Neural crest cell (in vitro differentiated cells): ENCODE measurements at regions not wholly inside any gene's neighbourhood (a gene's known extent, or its start where the extent isn't known, plus 50 kb on each side); places are given as distances from the start of the nearest gene placed in this dataset.

Experiments used
- DNase-seq: peaks from one replicate; pipeline ENCODE4 v3.0.0; 2021; ENCODE audit warnings: low read depth, mixed read lengths, low spot score
- H3K27ac Mint-ChIP-seq: one replicate; pipeline ENCODE4 v1.8.0; 2021; ENCODE audit warnings: mild to moderate bottlenecking, mixed read lengths; ENCODE audit not compliant: unreplicated experiment
- H3K27me3 Mint-ChIP-seq: 2 replicates; pipeline ENCODE4 v1.8.0; 2021; ENCODE audit warnings: low read depth, mild to moderate bottlenecking, mixed read lengths
- H3K36me3 Mint-ChIP-seq: 2 replicates; pipeline ENCODE4 v1.8.0; 2021; ENCODE audit warnings: low read depth, mild to moderate bottlenecking, mixed read lengths
- H3K4me1 Mint-ChIP-seq: 2 replicates; pipeline ENCODE4 v1.8.0; 2021; ENCODE audit warnings: mixed read lengths
- H3K4me3 Mint-ChIP-seq: one replicate; pipeline ENCODE4 v1.8.0; 2021; ENCODE audit warnings: mild to moderate bottlenecking, mixed read lengths
- H3K9me3 Mint-ChIP-seq: 2 replicates; pipeline ENCODE4 v1.8.0; 2021; ENCODE audit warnings: mixed read lengths
- TF ChIP-seq, protein P1 (sequence below): fragments of 200-600 bp; sonication (generic); conservative IDR thresholded peaks from 2 replicates; pipeline ENCODE4 v1.5.0; 2021; ENCODE audit warnings: antibody characterized with exemption, mild to moderate bottlenecking

DNA sequence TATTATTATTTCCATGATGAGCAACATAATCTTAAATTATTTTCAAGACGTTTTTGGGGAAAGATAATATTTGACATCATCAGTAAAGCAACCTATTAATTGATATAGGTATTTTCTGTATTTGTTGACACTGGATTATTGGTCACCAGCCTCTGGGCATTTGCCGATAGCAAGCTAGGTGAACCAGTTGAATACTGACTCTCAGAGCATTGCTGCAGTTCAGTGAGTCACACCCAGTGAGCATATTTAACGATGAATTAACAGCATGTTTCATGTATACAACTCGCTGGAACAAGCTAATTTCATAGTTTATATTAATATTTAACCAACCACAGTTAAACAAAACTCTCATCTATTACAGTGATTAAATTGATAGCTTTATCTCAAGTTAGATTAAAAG is 1006.0 kb upstream of the DIAPH2 start:
- TF ChIP-seq, protein P1, sequence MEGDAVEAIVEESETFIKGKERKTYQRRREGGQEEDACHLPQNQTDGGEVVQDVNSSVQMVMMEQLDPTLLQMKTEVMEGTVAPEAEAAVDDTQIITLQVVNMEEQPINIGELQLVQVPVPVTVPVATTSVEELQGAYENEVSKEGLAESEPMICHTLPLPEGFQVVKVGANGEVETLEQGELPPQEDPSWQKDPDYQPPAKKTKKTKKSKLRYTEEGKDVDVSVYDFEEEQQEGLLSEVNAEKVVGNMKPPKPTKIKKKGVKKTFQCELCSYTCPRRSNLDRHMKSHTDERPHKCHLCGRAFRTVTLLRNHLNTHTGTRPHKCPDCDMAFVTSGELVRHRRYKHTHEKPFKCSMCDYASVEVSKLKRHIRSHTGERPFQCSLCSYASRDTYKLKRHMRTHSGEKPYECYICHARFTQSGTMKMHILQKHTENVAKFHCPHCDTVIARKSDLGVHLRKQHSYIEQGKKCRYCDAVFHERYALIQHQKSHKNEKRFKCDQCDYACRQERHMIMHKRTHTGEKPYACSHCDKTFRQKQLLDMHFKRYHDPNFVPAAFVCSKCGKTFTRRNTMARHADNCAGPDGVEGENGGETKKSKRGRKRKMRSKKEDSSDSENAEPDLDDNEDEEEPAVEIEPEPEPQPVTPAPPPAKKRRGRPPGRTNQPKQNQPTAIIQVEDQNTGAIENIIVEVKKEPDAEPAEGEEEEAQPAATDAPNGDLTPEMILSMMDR, result no peak
- Mint-ChIP-seq H3K27me3 (no peaks in the 10 kb centered on the region), H3K9me3 (no peaks in the 10 kb centered on the region), H3K4me3 (no peak overlapping the region), H3K27ac (no peak overlapping the region), H3K4me1 (no peaks in the 10 kb centered on the region), H3K36me3 (no peaks in the 10 kb centered on the region)
- no peak for DNase-seq

- Mint-ChIP-seq H3K4me3 (no peak overlapping the region), H3K27me3 (no peaks in the 10 kb centered on the region), H3K9me3 (no peaks in the 10 kb centered on the region), H3K4me1 (peaks cover 5% of the 10 kb centered on the region), H3K36me3 (no peaks in the 10 kb centered on the region), H3K27ac (no peak overlapping the region)
- no peak for DNase-seq
- TF ChIP-seq, protein P1, result no peak
Observed at GRCh38 chrX:95693365-95693764, 991.3 kb upstream of the DIAPH2 start.

DNA sequence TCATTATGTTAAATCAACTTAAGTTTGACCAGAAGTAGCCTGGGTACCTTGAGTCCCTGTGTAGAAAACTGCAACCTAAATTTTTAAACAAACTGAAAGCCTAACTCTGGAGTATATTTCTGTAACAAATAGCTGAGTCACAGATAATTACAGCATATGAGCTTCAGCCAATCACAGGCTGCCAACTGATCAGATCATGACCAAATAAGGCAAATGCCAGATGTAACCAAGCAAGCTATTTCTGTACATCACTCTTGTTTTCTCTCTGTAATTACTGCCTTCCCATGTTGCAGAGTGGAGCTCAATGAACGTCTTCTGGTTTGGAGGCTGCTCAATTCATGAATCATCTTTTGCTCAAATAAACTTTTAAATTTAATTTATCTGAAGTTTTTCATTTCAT is 980.9 kb upstream of the DIAPH2 start:
- Mint-ChIP-seq H3K36me3 (peaks cover 6% of the 10 kb centered on the region), H3K4me3 (no peak overlapping the region), H3K9me3 (peaks cover 8% of the 10 kb centered on the region), H3K27me3 (no peaks in the 10 kb centered on the region), H3K27ac (no peak overlapping the region), H3K4me1 (no peaks in the 10 kb centered on the region)
- TF ChIP-seq, protein P1, result no peak
- DNase-seq, result no peak

DNA sequence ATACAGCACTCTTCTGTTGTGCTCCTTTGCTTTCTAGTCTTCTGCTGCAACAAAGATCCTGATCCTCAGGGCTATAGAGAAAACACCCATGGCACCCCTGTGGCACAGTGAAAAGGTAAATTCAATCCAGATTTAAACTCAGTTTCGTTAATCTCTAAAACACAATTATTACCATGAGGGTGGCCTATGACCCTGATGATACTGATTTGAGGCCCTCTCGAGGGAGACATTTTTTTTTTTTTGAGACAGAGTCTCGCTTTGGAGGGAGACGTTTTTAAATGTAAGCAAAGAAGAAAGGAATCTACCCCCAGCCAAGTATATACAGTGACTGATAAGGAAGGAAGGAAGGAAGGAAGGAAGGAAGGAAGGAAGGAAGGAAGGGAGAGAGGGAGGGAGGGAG is 967.8 kb upstream of the DIAPH2 start:
- Mint-ChIP-seq H3K4me1 (peaks cover 21% of the 10 kb centered on the region), H3K9me3 (peaks cover 11% of the 10 kb centered on the region), H3K27me3 (no peaks in the 10 kb centered on the region), H3K36me3 (no peaks in the 10 kb centered on the region), H3K27ac (no peak overlapping the region), H3K4me3 (no peak overlapping the region)
- DNase-seq, result no peak
- TF ChIP-seq, protein P1, result no peak

- no peaks in the 10 kb centered on the region for H3K36me3 Mint-ChIP-seq
- peaks cover 21% of the 10 kb centered on the region for H3K4me1 Mint-ChIP-seq
- TF ChIP-seq, protein P1, result no peak
- H3K4me3 Mint-ChIP-seq, result no peak overlapping the region
- H3K27ac Mint-ChIP-seq, result peak overlapping the region; percentile 8
- H3K9me3 Mint-ChIP-seq, result peaks cover 9% of the 10 kb centered on the region
- H3K27me3 Mint-ChIP-seq, result no peaks in the 10 kb centered on the region
- no peak for DNase-seq
Observed at GRCh38 chrX:95718746-95719145, 965.9 kb upstream of the DIAPH2 start.

DNA sequence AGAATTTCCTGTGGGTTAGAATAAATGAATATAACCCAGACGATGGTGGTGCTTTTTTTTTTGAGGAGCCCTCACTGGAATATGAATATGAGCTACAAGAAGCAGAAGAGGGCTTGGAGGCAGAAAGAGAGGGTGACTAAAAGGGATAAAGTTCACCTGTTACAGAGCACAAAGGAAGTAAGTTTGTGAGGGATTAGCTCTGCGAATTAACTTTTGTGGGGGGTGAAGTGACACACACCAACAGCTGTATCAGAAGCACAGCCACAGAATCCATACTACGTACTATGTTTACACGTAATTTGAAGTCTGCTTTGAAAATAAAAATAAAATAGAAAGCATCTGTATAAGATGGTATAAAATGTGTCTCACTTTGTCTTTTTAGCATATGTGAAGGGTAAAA is 963.6 kb upstream of the DIAPH2 start:
- DNase-seq, result no peak
- no peak overlapping the region for H3K27ac Mint-ChIP-seq
- no peaks in the 10 kb centered on the region for H3K36me3 Mint-ChIP-seq
- H3K9me3 Mint-ChIP-seq, result peaks cover 7% of the 10 kb centered on the region
- no peak overlapping the region for H3K4me3 Mint-ChIP-seq
- TF ChIP-seq, protein P1, result no peak
- no peaks in the 10 kb centered on the region for H3K27me3 Mint-ChIP-seq
- peaks cover 21% of the 10 kb centered on the region for H3K4me1 Mint-ChIP-seq
